ENCODE measurements at regions not wholly inside any gene's neighbourhood (a gene's known extent, or its start where the extent isn't known, plus 50 kb on each side); places are given as distances from the start of the nearest gene placed in this dataset.
"Not testable (repeated sequence)": the region's sequence is repeated elsewhere in the genome, so short reads cannot be mapped to it uniquely, and the experiment has no call there.

- not testable (repeated sequence) for H3K36me3 Mint-ChIP-seq
Measured at GRCh38 chr14:106004937-106005795, 478.8 kb downstream of the TMEM121 start.

GRCh38 chr14:106006043-106006442, 479.7 kb downstream of the TMEM121 start:
- Mint-ChIP-seq H3K27ac (peak overlapping the region; percentile 97), H3K4me1 (peaks cover 48% of the 10 kb centered on the region), H3K4me3 (peak overlapping the region; percentile 79)
- H3K9me3 Mint-ChIP-seq, H3K27me3 Mint-ChIP-seq, H3K36me3 Mint-ChIP-seq: not testable (repeated sequence)
- DNase-seq: peak; percentile 69

More at GRCh38 chr14:106004937-106005795, 478.8 kb downstream of the TMEM121 start:
- H3K27me3 Mint-ChIP-seq, H3K9me3 Mint-ChIP-seq: not testable (repeated sequence)
- H3K4me1 Mint-ChIP-seq: peaks cover 41% of the 10 kb centered on the region
- peak overlapping the region; percentile 97 for H3K27ac Mint-ChIP-seq
- peak overlapping the region; percentile 83 for H3K4me3 Mint-ChIP-seq
- DNase-seq: peak; percentile 75

- not testable (repeated sequence) for H3K36me3 Mint-ChIP-seq, H3K27me3 Mint-ChIP-seq, DNase-seq, H3K9me3 Mint-ChIP-seq
- H3K4me1 Mint-ChIP-seq: peaks cover 49% of the 10 kb centered on the region
- H3K27ac Mint-ChIP-seq: peak overlapping the region; percentile 97
- peak overlapping the region; percentile 79 for H3K4me3 Mint-ChIP-seq
Measured at GRCh38 chr14:106006716-106007115, 480.3 kb downstream of the TMEM121 start.

- Mint-ChIP-seq H3K27ac (no peak overlapping the region), H3K4me1 (peaks cover 52% of the 10 kb centered on the region), H3K9me3 (no peaks in the 10 kb centered on the region), H3K36me3 (peaks cover 10% of the 10 kb centered on the region), H3K27me3 (peaks cover 3% of the 10 kb centered on the region), H3K4me3 (no peak overlapping the region)
- no peak for DNase-seq
Measured at GRCh38 chr14:106010783-106011182, 484.4 kb downstream of the TMEM121 start.

GRCh38 chr14:106011631-106012360, 485.4 kb downstream of the TMEM121 start:
- Mint-ChIP-seq H3K27ac (peak overlapping the region; percentile 69), H3K36me3 (peaks cover 10% of the 10 kb centered on the region), H3K4me3 (peak overlapping the region; percentile 38), H3K4me1 (peaks cover 50% of the 10 kb centered on the region)
- H3K27me3 Mint-ChIP-seq, H3K9me3 Mint-ChIP-seq: not testable (repeated sequence)
- peak; percentile 88 for DNase-seq

GRCh38 chr14:106012361-106012725, 486.0 kb downstream of the TMEM121 start:
- H3K9me3 Mint-ChIP-seq, H3K27me3 Mint-ChIP-seq, DNase-seq: not testable (repeated sequence)
- H3K36me3 Mint-ChIP-seq: peaks cover 10% of the 10 kb centered on the region
- H3K27ac Mint-ChIP-seq: peak overlapping the region; percentile 57
- H3K4me1 Mint-ChIP-seq: peaks cover 50% of the 10 kb centered on the region
- peak overlapping the region; percentile 38 for H3K4me3 Mint-ChIP-seq

- H3K27me3 Mint-ChIP-seq: peaks cover 3% of the 10 kb centered on the region
- H3K4me3 Mint-ChIP-seq: peak overlapping the region; percentile 38
- H3K4me1 Mint-ChIP-seq: peaks cover 47% of the 10 kb centered on the region
- peak; percentile 43 for DNase-seq
- H3K27ac Mint-ChIP-seq: peak overlapping the region; percentile 82
- H3K36me3 Mint-ChIP-seq: peaks cover 8% of the 10 kb centered on the region
- no peaks in the 10 kb centered on the region for H3K9me3 Mint-ChIP-seq
Measured at GRCh38 chr14:106013879-106014376, 487.5 kb downstream of the TMEM121 start.

GRCh38 chr14:106017952-106018351, 491.6 kb downstream of the TMEM121 start:
- H3K27me3 Mint-ChIP-seq: peaks cover 11% of the 10 kb centered on the region
- not testable (repeated sequence) for H3K4me3 Mint-ChIP-seq, H3K27ac Mint-ChIP-seq, H3K9me3 Mint-ChIP-seq, DNase-seq, H3K36me3 Mint-ChIP-seq
- H3K4me1 Mint-ChIP-seq: peaks cover 39% of the 10 kb centered on the region

GRCh38 chr14:106021832-106022231, 495.4 kb downstream of the TMEM121 start:
- Mint-ChIP-seq H3K4me1 (peaks cover 30% of the 10 kb centered on the region), H3K4me3 (no peak overlapping the region), H3K27me3 (peaks cover 7% of the 10 kb centered on the region), H3K27ac (no peak overlapping the region), H3K36me3 (peaks cover 10% of the 10 kb centered on the region), H3K9me3 (peaks cover 10% of the 10 kb centered on the region)
- DNase-seq: no peak

GRCh38 chr14:106022648-106023047, 496.3 kb downstream of the TMEM121 start:
- H3K9me3 Mint-ChIP-seq, H3K27me3 Mint-ChIP-seq, H3K27ac Mint-ChIP-seq, H3K4me3 Mint-ChIP-seq, DNase-seq: not testable (repeated sequence)
- H3K4me1 Mint-ChIP-seq: peaks cover 30% of the 10 kb centered on the region
- peaks cover 10% of the 10 kb centered on the region for H3K36me3 Mint-ChIP-seq

GRCh38 chr14:106023411-106023810, 497.0 kb downstream of the TMEM121 start:
- Mint-ChIP-seq H3K27me3 (peaks cover 7% of the 10 kb centered on the region), H3K4me3 (no peak overlapping the region), H3K27ac (no peak overlapping the region), H3K9me3 (peaks cover 10% of the 10 kb centered on the region), H3K4me1 (peaks cover 30% of the 10 kb centered on the region), H3K36me3 (peaks cover 10% of the 10 kb centered on the region)
- no peak for DNase-seq

GRCh38 chr14:106024983-106025604, 498.7 kb downstream of the TMEM121 start:
- H3K4me3 Mint-ChIP-seq: no peak overlapping the region
- peaks cover 10% of the 10 kb centered on the region for H3K36me3 Mint-ChIP-seq
- DNase-seq: no peak
- no peak overlapping the region for H3K27ac Mint-ChIP-seq
- H3K27me3 Mint-ChIP-seq: peaks cover 7% of the 10 kb centered on the region
- H3K9me3 Mint-ChIP-seq: peaks cover 10% of the 10 kb centered on the region
- H3K4me1 Mint-ChIP-seq: peaks cover 30% of the 10 kb centered on the region

- peaks cover 10% of the 10 kb centered on the region for H3K9me3 Mint-ChIP-seq
- H3K27ac Mint-ChIP-seq: no peak overlapping the region
- DNase-seq: no peak
- H3K27me3 Mint-ChIP-seq: peaks cover 4% of the 10 kb centered on the region
- H3K4me3 Mint-ChIP-seq: no peak overlapping the region
- H3K4me1 Mint-ChIP-seq: peaks cover 27% of the 10 kb centered on the region
- peaks cover 10% of the 10 kb centered on the region for H3K36me3 Mint-ChIP-seq
Measured at GRCh38 chr14:106026026-106026425, 499.6 kb downstream of the TMEM121 start.

- H3K9me3 Mint-ChIP-seq, H3K27ac Mint-ChIP-seq, H3K4me3 Mint-ChIP-seq, DNase-seq, H3K27me3 Mint-ChIP-seq: not testable (repeated sequence)
- peaks cover 10% of the 10 kb centered on the region for H3K36me3 Mint-ChIP-seq
- peaks cover 14% of the 10 kb centered on the region for H3K4me1 Mint-ChIP-seq
Measured at GRCh38 chr14:106027759-106028158, 501.4 kb downstream of the TMEM121 start.

GRCh38 chr14:106029959-106030358, 503.6 kb downstream of the TMEM121 start:
- Mint-ChIP-seq H3K4me1 (peaks cover 10% of the 10 kb centered on the region), H3K36me3 (no peaks in the 10 kb centered on the region), H3K27me3 (no peaks in the 10 kb centered on the region), H3K27ac (no peak overlapping the region), H3K9me3 (no peaks in the 10 kb centered on the region), H3K4me3 (no peak overlapping the region)
- no peak for DNase-seq

Data from activated naive CD8-positive, alpha-beta T cell treated with anti-CD3 and anti-CD28 coated beads for 36 hours (primary cell).